HG02884 (cell line): ENCODE measurements at regions not wholly inside any gene's neighbourhood (a gene's known extent, or its start where the extent isn't known, plus 50 kb on each side); places are given as distances from the start of the nearest gene placed in this dataset.

ENCODE experiments used
- ATAC-seq: cut with Tn5 transposase; IDR thresholded peaks from one replicate; pipeline ENCODE4 v1.9.1; 2021; ENCODE audit warnings: mild to moderate bottlenecking, moderate library complexity; ENCODE audit not compliant: unreplicated experiment

- ATAC-seq = no peak
Observed at GRCh38 chr7:33725111-33726025, 180.0 kb upstream of the BMPER start.

GRCh38 chr7:33726582-33726981, 178.8 kb upstream of the BMPER start:
- no peak for ATAC-seq

GRCh38 chr7:33727315-33727714, 178.0 kb upstream of the BMPER start:
- no peak for ATAC-seq

GRCh38 chr7:33728873-33729551, 176.3 kb upstream of the BMPER start:
- ATAC-seq = no peak

- no peak for ATAC-seq
Observed at GRCh38 chr7:33729726-33730125, 175.6 kb upstream of the BMPER start.

GRCh38 chr7:33730958-33731357, 174.4 kb upstream of the BMPER start:
- no peak for ATAC-seq

- ATAC-seq = no peak
Observed at GRCh38 chr7:33731912-33732311, 173.4 kb upstream of the BMPER start.

GRCh38 chr7:33732462-33732861, 172.9 kb upstream of the BMPER start:
- no peak for ATAC-seq

- no peak for ATAC-seq
Observed at GRCh38 chr7:33733870-33734650, 171.3 kb upstream of the BMPER start.

GRCh38 chr7:33735403-33735802, 169.9 kb upstream of the BMPER start:
- no peak for ATAC-seq

- ATAC-seq = no peak
Observed at GRCh38 chr7:33736521-33737221, 168.7 kb upstream of the BMPER start.

- no peak for ATAC-seq
Observed at GRCh38 chr7:33738260-33738935, 166.9 kb upstream of the BMPER start.

- no peak for ATAC-seq
Observed at GRCh38 chr7:33739286-33739685, 166.1 kb upstream of the BMPER start.

- no peak for ATAC-seq
Observed at GRCh38 chr7:33742521-33742920, 162.8 kb upstream of the BMPER start.

- no peak for ATAC-seq
Observed at GRCh38 chr7:33742999-33743587, 162.2 kb upstream of the BMPER start.

GRCh38 chr7:33743594-33743993, 161.7 kb upstream of the BMPER start:
- no peak for ATAC-seq

GRCh38 chr7:33744293-33745075, 160.9 kb upstream of the BMPER start:
- peak; percentile 45 for ATAC-seq

- no peak for ATAC-seq
Observed at GRCh38 chr7:33745934-33746333, 159.4 kb upstream of the BMPER start.

- no peak for ATAC-seq
Observed at GRCh38 chr7:33748793-33749192, 156.5 kb upstream of the BMPER start.
